HG02610 (cell line): ENCODE measurements at regions not wholly inside any gene's neighbourhood (a gene's known extent, or its start where the extent isn't known, plus 50 kb on each side); places are given as distances from the start of the nearest gene placed in this dataset.
A peak's percentile ranks its signal among the peaks of the same experiment; 100 is the strongest.

Experiments
- ATAC-seq: cut with Tn5 transposase; IDR thresholded peaks from one replicate; pipeline ENCODE4 v1.9.1; 2021; ENCODE audit warnings: mild to moderate bottlenecking, moderate library complexity; ENCODE audit not compliant: unreplicated experiment

DNA sequence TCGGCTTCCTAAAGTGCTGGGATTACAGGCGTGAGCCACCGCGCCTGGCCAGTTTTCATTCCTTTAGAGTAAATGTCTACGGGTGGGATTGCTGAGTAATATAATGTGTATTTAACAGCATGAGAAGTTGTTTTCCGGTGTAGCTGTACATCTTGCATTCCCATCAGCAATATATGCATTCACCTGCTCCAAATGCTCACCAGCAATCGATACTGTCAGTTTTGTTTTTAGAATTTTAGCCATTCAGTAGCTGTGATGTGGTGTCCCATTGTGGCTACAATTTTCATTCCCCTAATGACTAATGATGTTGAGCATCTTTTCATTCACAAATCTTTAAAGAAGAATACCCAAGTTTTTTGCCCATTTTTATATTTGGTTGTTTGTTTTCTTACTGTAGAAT is 134.8 kb upstream of the RGMA start:
- peak; percentile 91 for ATAC-seq

DNA sequence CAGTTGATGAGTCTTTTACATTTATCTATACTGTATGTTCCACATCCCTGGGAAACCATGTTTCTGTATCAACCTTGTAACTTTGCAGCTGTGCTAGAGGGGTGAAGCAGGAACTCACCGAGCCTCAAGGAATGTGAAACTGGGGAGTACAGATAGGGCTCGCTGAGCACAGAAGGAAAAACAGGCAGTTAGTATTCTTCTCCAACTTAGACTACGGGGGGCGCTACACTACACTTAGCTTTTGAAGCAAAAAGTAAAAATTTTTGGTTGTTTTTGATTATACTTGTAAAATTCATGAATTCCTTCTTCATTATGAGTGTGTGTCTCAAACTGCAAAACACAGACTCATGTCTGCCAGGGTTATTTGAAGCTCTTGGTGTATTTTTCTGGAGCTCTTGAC is 132.7 kb upstream of the RGMA start:
- ATAC-seq = no peak

GRCh38 chr15:93219859-93220420 is 130.9 kb upstream of the RGMA start:
- no peak for ATAC-seq

- no peak for ATAC-seq
Measured at GRCh38 chr15:93217343-93217742, 128.3 kb upstream of the RGMA start.

- no peak for ATAC-seq
Measured at GRCh38 chr15:93214106-93214505, 125.1 kb upstream of the RGMA start.

GRCh38 chr15:93213281-93213680 is 124.3 kb upstream of the RGMA start:
- no peak for ATAC-seq

DNA sequence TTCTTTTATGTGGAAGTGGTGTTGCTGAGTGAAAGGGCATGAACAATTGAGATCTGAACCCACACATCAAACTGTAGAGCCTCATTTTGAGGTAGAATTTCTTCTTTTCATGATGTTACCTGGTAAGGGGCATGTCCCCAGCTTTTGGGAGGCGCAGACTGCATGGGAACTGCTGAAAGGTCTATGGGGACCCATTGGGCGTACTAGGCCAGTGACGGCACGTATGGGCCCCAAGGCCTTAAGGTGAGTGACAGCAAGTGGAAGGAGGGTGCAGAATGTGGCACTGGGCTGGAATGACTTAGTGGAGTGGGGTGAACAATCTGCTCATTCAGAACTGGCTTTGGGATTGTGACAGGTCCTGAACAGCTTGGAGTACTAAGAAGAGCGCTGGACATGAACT is 123.6 kb upstream of the RGMA start:
- ATAC-seq = no peak

DNA sequence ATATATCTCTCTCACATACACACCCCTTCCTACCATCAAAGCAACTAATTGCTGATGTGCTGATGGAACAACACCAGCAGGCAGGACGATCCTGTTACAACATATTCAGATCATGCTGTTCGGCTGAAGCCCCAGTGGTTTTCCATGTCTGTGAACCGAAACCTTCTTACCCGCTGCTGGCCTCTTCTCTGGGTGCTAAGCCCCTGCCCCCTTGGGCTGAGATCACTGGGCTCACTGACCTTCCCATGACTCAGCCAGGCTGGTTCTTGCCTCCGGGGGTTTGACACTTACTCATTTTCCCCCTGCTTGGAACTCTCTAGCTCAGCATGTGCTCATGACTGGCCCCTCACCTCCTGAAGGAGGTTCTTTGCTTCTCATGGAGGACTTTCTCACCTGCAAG is 122.0 kb upstream of the RGMA start:
- no peak for ATAC-seq

DNA sequence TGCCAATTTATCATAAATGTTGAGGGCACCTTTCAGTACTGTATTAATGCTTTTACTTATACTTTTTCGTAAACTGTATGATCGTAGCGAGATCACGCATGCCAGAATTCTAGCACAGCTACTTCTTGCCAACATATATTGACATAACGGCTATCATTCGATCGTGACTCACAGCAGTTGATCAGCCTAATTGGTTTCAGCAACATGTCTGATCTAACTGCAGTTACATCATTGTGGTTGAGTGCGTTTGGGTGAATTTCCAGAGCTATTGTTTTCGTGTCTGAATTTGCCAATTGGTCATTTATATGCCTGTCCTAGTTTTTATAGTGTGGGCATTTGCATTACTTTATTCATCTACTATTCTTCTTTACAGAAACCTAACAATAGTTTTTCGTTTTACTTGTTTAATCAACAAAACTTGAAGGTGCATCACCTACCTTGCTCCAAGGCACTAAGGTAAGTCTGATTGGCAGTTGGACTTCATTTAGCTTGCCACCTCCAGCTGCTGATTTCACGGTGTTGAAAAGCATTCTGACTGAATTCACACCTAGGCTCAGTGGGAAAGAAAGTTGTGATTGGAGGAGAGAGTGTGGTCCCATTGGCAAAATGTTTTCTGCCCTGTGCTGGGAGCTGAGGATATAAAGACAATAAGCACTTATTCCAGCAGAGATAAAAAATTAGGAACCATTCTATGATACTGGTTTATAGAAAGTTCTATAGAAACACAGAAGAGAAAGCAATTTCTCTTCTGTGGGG is 120.9 kb upstream of the RGMA start:
- ATAC-seq = no peak

DNA sequence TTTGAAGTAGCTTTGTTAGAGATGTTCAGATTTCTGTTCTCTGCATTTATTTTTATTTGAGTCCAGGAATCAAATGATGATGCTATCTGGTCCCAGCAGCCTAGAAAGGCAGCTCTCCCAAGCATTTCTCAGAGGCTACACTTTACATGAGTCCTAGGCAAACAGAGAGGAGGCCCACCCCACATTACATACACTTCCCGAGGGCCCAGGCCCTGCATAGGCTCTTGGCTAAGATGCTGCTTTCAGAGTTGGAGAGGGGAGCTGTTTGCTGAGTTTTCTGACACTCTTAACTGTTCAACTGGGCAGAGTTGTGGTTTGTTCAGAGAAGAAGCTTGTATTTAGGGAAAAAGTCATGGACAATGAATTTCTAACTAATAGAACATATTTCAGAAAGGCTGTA is 117.9 kb upstream of the RGMA start:
- no peak for ATAC-seq

DNA sequence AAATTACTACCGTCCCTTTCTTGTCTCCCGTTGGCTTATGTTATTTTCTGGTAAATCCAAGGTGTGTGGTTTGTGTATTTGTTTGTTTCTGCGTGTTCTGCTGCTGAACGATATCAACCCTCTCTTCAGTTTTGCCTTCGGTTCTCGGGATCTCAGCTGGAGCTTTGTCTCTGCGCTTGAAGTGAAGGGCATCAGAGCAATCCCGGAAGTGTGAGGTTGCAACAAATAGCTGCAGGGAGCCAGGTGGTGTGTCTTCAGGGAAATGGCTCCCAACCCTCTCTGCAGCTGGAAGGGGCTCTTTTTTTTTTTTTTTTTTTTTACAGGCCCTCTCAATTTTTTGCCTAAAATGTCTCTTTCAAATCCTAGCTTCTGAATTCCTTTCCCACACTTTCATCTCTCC is 116.4 kb upstream of the RGMA start:
- ATAC-seq = no peak

DNA sequence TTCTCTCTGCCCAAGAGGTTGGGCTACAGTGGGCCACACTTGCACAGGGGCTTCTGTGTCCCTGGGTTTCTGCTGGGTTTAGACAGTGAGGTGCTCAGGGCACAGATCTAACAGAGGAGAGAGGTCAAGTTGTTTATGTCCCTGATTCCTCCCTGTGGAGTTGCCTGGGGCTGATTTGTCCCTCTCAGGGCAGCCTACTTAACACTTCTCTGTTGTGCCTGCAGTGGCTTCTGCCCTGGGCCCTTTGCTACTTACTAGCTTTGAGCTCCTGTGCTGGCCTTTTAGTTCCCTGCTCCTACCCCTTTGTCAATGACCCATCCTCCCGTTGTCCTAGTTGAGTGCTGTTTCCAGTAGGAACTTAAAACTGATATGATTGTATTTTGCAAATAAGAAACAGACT is 114.0 kb upstream of the RGMA start:
- no peak for ATAC-seq

DNA sequence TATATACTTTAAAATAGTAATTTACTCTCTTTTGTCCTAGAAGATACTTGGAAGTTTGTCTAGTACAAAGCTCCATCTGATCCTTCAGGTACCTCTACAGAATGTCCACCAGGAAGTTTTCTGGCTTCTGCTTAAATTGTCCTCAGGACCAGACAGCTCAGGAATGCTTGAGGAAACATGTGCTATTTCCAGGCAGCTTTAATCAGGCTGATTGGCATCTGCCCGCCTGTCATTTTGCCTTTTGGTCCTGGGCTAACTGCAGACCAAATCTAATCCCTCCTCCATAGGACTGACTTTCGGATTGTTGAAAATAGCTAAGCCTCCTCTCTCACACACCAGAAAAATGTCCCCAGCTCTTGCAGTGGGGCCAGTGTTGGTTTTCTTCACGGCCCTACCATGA is 113.4 kb upstream of the RGMA start:
- ATAC-seq = no peak

DNA sequence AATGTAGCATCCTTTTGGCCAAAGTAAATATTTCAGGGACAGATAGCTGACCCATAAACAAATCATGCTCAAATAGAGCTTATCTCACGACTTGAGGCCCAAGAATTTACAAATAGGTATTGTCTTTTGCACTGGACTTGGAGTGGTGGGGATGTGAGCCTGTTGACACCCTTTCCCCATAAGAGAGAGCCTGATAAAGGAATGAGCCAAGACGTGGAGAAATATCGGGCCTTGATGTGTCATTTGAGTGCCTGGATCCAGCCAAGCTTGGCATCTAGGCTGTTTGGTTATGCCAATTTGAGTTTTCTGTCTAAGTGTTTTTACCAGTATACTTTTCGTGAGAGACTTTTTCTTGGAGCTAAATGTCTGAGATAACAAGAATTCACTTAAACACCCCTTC is 112.9 kb upstream of the RGMA start:
- ATAC-seq = no peak

GRCh38 chr15:93200837-93201226 is 111.8 kb upstream of the RGMA start:
- ATAC-seq = no peak

DNA sequence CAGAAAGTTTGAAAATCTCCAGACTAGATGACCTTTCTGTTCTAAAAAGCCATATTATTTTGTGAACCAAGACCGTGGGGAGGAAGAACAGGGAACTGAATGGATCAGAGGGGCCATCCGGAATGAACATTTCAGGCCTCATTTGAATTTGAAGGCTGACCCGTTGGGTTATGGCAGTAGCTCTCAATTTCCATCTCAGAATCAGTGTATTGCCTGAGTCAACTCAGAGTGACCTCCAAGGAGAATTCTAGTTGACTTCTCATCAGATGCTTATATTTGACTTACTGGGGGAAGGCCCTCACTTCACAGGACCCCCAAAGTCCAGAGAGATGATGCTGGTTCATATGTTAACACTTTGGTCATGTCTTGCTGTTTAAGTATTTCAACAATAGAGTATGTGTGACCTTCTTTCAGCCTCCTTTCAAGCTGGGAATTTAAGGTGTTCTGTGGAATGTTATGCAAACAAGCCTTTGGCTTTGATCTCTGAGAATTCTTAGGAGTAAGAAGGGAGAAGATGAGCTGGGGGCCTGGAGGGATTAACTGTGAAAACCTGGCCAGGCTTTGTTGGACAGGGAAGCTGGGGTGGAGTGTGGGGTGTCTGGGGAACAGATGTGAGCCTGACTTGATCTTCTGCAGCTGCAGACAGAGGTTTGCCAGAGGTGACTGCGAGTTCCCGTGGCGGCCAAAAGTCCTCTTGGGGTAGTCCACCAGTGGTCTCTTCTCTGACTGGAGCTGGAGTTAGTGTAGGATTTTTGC is 111.2 kb upstream of the RGMA start:
- ATAC-seq = no peak

GRCh38 chr15:93196135-93196670 is 107.2 kb upstream of the RGMA start:
- ATAC-seq = no peak

DNA sequence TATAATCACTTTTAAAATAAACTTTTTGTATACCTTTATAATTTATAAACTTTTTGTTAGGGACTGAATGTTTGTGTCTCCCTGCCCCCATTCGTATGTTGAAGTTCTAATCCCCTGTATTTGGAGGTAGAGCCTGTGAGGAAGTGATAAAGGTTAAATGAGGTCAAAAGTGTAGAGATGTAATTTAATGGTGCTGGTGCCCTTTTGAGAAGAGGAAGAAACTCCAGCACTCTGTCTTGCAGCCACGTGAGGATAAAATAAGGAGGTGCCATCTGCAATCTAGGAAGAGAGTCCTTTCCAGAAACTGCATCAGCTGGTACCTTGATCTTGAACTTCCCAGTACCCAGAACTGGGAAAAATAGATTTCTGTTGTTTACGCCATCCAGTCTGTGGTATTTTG is 106.1 kb upstream of the RGMA start:
- ATAC-seq = no peak

- ATAC-seq = no peak
Measured at GRCh38 chr15:93190238-93190637, 101.2 kb upstream of the RGMA start.

DNA sequence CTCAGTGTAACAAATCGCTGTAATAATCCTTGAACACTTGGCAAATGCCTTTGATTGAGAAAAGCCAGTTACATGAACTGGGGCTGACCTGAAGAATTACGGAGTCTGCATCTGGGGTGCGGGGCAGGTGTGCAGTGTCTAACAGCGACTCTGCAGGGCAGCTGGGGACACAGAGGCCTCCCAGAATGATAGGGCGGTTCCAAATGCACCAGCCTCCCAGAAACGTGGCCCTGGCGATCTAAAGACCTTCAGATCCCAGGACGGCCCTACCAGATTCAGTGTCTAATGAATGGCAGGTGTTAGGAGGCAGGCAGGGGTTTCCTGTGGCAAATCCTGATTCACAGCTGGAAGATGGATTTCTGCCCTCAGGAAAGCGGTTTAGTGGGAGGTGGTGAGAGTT is 100.5 kb upstream of the RGMA start:
- ATAC-seq = no peak

- no peak for ATAC-seq
Measured at GRCh38 chr15:93188236-93188635, 99.2 kb upstream of the RGMA start.

- no peak for ATAC-seq
Measured at GRCh38 chr15:93185796-93186195, 96.8 kb upstream of the RGMA start.
